Peyer's patch (tissue), 4 donors: ENCODE measurements at regions not wholly inside any gene's neighbourhood (a gene's known extent, or its start where the extent isn't known, plus 50 kb on each side); places are given as distances from the start of the nearest gene placed in this dataset.
A peak's percentile ranks its signal among the peaks of the same experiment; 100 is the strongest.

Experiments
- DNase-seq, 3 donors: peaks; one replicate each; pipeline ENCODE4 v3.0.0-alpha.2; 2017 to 2019
- H3K27ac ChIP-seq, 4 donors: fragments of 200-600 bp; sonication (generic); one replicate each; pipeline ENCODE4 v1.5.1; 2016 to 2019
- H3K27me3 ChIP-seq, 2 donors: fragments of 200-600 bp; sonication (generic); one replicate each; pipeline ENCODE4 v1.5.1; 2019
- H3K36me3 ChIP-seq, 3 donors: fragments of 200-600 bp; sonication (generic); one replicate each; pipeline ENCODE4 v1.5.1; 2016 to 2019
- H3K4me1 ChIP-seq, 4 donors: fragments of 200-600 bp; sonication (generic); one replicate each; pipeline ENCODE4 v1.5.1; 2016 to 2019
- H3K4me3 ChIP-seq, 4 donors: fragments of 200-600 bp; sonication (generic); 1 replicate in 3 of 4; 2 replicates in 1 of 4; pipeline ENCODE4 v1.5.1; 2016 to 2019; ENCODE audit warnings: mild to moderate bottlenecking in 1 of 4
- H3K9me3 ChIP-seq, 4 donors: fragments of 200-600 bp; sonication (generic); one replicate each; pipeline ENCODE4 v1.5.1; 2016 to 2019; ENCODE audit warnings: mild to moderate bottlenecking in 1 of 4
- CTCF ChIP-seq, 6 experiments: fragments of 450-650 bp in 4 of 6; fragments of 200-600 bp in 2 of 6; sonication (generic) in 1 of 6; IDR thresholded peaks; one replicate each; pipeline ENCODE4 v1.5.1; 2017 to 2019; ENCODE audit warnings: antibody characterized with exemption in 6 of 6, mild to moderate bottlenecking in 3 of 6, moderate library complexity in 1 of 6
- POLR2A ChIP-seq, 2 donors: fragments of 450-650 bp; IDR thresholded peaks; one replicate each; pipeline ENCODE4 v1.5.1; 2017; ENCODE audit warnings: antibody characterized with exemption in 2 of 2, mild to moderate bottlenecking in 2 of 2, moderate library complexity in 2 of 2

GRCh38 chr18:24763765-24764513, 303.5 kb downstream of the HRH4 start:
- Histone ChIP-seq H3K4me1 (no peaks in the 10 kb centered on the region), H3K27me3 (no peaks in the 10 kb centered on the region)
- DNase-seq = no peak

DNA sequence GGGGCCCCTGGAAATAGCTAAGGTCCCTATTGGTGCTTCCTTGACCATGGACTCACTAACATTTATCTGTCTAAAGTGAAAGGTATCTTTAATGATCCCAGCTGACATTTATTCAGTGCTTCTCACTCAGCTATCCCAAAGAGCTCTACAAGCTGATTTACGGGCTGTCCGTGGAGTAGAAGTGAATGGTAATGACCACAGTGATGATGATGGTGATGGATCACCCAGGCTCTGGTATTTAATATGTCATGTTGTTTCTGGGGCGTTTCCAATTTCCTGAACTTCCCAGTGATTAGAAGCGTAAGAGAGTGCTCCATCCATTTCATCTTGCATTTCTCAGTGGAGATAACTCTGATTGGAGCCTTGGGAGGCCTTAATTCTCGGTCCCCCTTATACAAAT, 304.3 kb downstream of the HRH4 start:
- H3K36me3 ChIP-seq = no peaks in the 10 kb centered on the region
- TF ChIP-seq CTCF (IDR thresholded peaks at IDR 0.05) (no peak), POLR2A (IDR thresholded peaks at IDR 0.05) (no peak)
- no peaks in the 10 kb centered on the region for H3K9me3 ChIP-seq
- no peaks in the 10 kb centered on the region for H3K27me3 ChIP-seq
- H3K4me3 ChIP-seq = no peak overlapping the region
- no peaks in the 10 kb centered on the region for H3K4me1 ChIP-seq
- no peak for DNase-seq
- no peak overlapping the region for H3K27ac ChIP-seq

More at GRCh38 chr18:24763765-24764513, 303.5 kb downstream of the HRH4 start:
- Histone ChIP-seq H3K4me3 (no peak overlapping the region), H3K9me3 (no peaks in the 10 kb centered on the region), H3K36me3 (no peaks in the 10 kb centered on the region), H3K27ac (no peak overlapping the region)
- TF ChIP-seq POLR2A (IDR thresholded peaks at IDR 0.05) = no peak
- no peak for TF ChIP-seq CTCF (IDR thresholded peaks at IDR 0.05)

DNA sequence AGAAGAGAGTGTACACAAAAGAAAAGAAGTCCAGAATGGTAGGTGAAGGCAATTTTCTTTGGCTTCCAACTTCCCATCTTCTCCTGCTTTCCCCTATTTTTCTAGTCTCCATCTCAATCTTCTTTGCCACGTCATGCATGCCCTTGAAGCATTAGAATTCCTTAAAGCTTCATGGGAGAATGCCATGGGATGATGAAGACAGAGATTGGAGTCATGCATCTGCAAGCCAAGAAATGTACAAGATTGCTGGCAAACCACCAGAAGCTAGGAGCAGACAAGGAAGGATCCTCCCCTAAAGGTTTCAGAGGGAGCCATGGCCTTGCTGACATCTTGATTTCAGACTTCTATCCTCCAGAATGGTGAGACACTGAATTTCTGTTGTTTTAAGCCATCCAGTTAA, 305.9 kb downstream of the HRH4 start:
- Histone ChIP-seq H3K27ac (no peak overlapping the region), H3K36me3 (no peaks in the 10 kb centered on the region), H3K9me3 (no peaks in the 10 kb centered on the region), H3K4me3 (no peak overlapping the region), H3K27me3 (no peaks in the 10 kb centered on the region), H3K4me1 (no peaks in the 10 kb centered on the region)
- no peak for DNase-seq
- TF ChIP-seq CTCF (IDR thresholded peaks at IDR 0.05) = no peak
- no peak for TF ChIP-seq POLR2A (IDR thresholded peaks at IDR 0.05)

- H3K27me3 ChIP-seq = no peaks in the 10 kb centered on the region
- TF ChIP-seq CTCF (IDR thresholded peaks at IDR 0.05) (no peak), POLR2A (IDR thresholded peaks at IDR 0.05) (no peak)
- no peak for DNase-seq
- H3K4me1 ChIP-seq = no peaks in the 10 kb centered on the region
- peak overlapping the region in 2 of 4 donors; percentile 21 to 52 for H3K27ac ChIP-seq
- no peaks in the 10 kb centered on the region for H3K36me3 ChIP-seq
- no peaks in the 10 kb centered on the region for H3K9me3 ChIP-seq
- no peak overlapping the region for H3K4me3 ChIP-seq
Observed at GRCh38 chr18:24770311-24771024, 310.0 kb downstream of the HRH4 start.

DNA sequence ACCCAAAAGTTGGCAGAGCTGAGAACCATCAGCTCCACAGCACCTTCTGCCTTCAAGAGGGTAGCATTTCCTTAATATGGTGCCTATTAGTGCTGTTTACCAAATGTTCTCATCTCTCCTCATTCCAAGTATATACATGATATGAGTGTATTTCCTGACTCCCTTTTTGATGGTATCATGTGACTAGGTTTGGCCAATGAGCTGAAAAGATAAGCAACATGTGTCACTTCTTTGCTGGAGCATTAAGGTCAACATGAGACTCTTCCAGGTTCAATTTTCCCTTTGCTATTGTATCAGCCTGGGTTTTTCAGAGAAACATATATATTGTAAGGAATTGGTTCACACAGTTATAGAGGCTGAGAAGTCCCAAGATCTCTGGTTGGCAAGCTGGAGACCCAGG, 310.9 kb downstream of the HRH4 start:
- H3K27me3 ChIP-seq = no peaks in the 10 kb centered on the region
- peak overlapping the region in 2 of 4 donors; percentile 30 to 57 for H3K27ac ChIP-seq

More for the DNA sequence above, 310.9 kb downstream of the HRH4 start:
- TF ChIP-seq CTCF (IDR thresholded peaks at IDR 0.05) (no peak), POLR2A (IDR thresholded peaks at IDR 0.05) (no peak)
- H3K9me3 ChIP-seq = no peaks in the 10 kb centered on the region
- no peak overlapping the region for H3K4me3 ChIP-seq
- H3K36me3 ChIP-seq = no peaks in the 10 kb centered on the region
- H3K4me1 ChIP-seq = peaks cover 0 to 5% (median 0%) of the 10 kb centered on the region in 4 donors
- DNase-seq = no peak
